ENCODE measurements at regions not wholly inside any gene's neighbourhood (a gene's known extent, or its start where the extent isn't known, plus 50 kb on each side); places are given as distances from the start of the nearest gene placed in this dataset.

GRCh38 chr4:160811956-160812355 is 1351.8 kb downstream of the FSTL5 start:
- H3K9ac ChIP-seq: no peak overlapping the region
- H3K27me3 ChIP-seq (ENCODE audit: control insufficient read depth, insufficient read depth, low read length): no peaks in the 10 kb centered on the region
- no peaks in the 10 kb centered on the region for H3K4me1 ChIP-seq
- TF ChIP-seq CTCF (IDR thresholded peaks at IDR 0.05): no peak
- H3K4me2 ChIP-seq (ENCODE audit: low read length): no peak overlapping the region
- H3K9me3 ChIP-seq (ENCODE audit: control insufficient read depth, low read length): no peaks in the 10 kb centered on the region
- no peak overlapping the region for H3K27ac ChIP-seq
- H2AFZ ChIP-seq: no peak overlapping the region
- H3K79me2 ChIP-seq: no peaks in the 10 kb centered on the region
- no peak overlapping the region for H3K4me3 ChIP-seq (ENCODE audit: low read depth, low read length)
- H3K36me3 ChIP-seq (ENCODE audit: control insufficient read depth, insufficient read depth, low read length): no peaks in the 10 kb centered on the region

GRCh38 chr4:160814726-160815125 is 1349.1 kb downstream of the FSTL5 start:
- Histone ChIP-seq H3K9me3 (ENCODE audit: control insufficient read depth, low read length) (no peaks in the 10 kb centered on the region), H3K9ac (no peak overlapping the region), H3K36me3 (ENCODE audit: control insufficient read depth, insufficient read depth, low read length) (no peaks in the 10 kb centered on the region), H3K4me3 (ENCODE audit: low read depth, low read length) (no peak overlapping the region), H3K4me1 (no peaks in the 10 kb centered on the region), H2AFZ (no peak overlapping the region), H3K4me2 (ENCODE audit: low read length) (no peak overlapping the region), H3K27ac (no peak overlapping the region), H3K79me2 (no peaks in the 10 kb centered on the region), H3K27me3 (ENCODE audit: control insufficient read depth, insufficient read depth, low read length) (no peaks in the 10 kb centered on the region)
- no peak for TF ChIP-seq CTCF (IDR thresholded peaks at IDR 0.05)

GRCh38 chr4:160818571-160818970 is 1345.2 kb downstream of the FSTL5 start:
- H3K4me1 ChIP-seq: no peaks in the 10 kb centered on the region

GRCh38 chr4:160819791-160820190 is 1344.0 kb downstream of the FSTL5 start:
- no peak overlapping the region for H3K9ac ChIP-seq
- H3K27me3 ChIP-seq (ENCODE audit: control insufficient read depth, insufficient read depth, low read length): no peaks in the 10 kb centered on the region
- no peaks in the 10 kb centered on the region for H3K36me3 ChIP-seq (ENCODE audit: control insufficient read depth, insufficient read depth, low read length)
- H3K4me2 ChIP-seq (ENCODE audit: low read length): no peak overlapping the region
- no peak overlapping the region for H2AFZ ChIP-seq
- no peak overlapping the region for H3K4me3 ChIP-seq (ENCODE audit: low read depth, low read length)
- no peak overlapping the region for H3K27ac ChIP-seq
- H3K9me3 ChIP-seq (ENCODE audit: control insufficient read depth, low read length): no peaks in the 10 kb centered on the region
- no peaks in the 10 kb centered on the region for H3K4me1 ChIP-seq
- no peaks in the 10 kb centered on the region for H3K79me2 ChIP-seq
- no peak for TF ChIP-seq CTCF (IDR thresholded peaks at IDR 0.05)

More at GRCh38 chr4:160818571-160818970, 1345.2 kb downstream of the FSTL5 start:
- H3K27me3 ChIP-seq (ENCODE audit: control insufficient read depth, insufficient read depth, low read length): no peaks in the 10 kb centered on the region
- H3K4me3 ChIP-seq (ENCODE audit: low read depth, low read length): no peak overlapping the region
- no peak overlapping the region for H2AFZ ChIP-seq
- no peak overlapping the region for H3K9ac ChIP-seq
- no peak overlapping the region for H3K4me2 ChIP-seq (ENCODE audit: low read length)
- H3K36me3 ChIP-seq (ENCODE audit: control insufficient read depth, insufficient read depth, low read length): no peaks in the 10 kb centered on the region
- TF ChIP-seq CTCF (IDR thresholded peaks at IDR 0.05): no peak
- no peaks in the 10 kb centered on the region for H3K79me2 ChIP-seq
- no peaks in the 10 kb centered on the region for H3K9me3 ChIP-seq (ENCODE audit: control insufficient read depth, low read length)
- H3K27ac ChIP-seq: no peak overlapping the region

- H3K27ac ChIP-seq: no peak overlapping the region
- no peaks in the 10 kb centered on the region for H3K36me3 ChIP-seq (ENCODE audit: control insufficient read depth, insufficient read depth, low read length)
- no peak for TF ChIP-seq CTCF (IDR thresholded peaks at IDR 0.05)
- H3K9me3 ChIP-seq (ENCODE audit: control insufficient read depth, low read length): no peaks in the 10 kb centered on the region
- no peak overlapping the region for H2AFZ ChIP-seq
- no peaks in the 10 kb centered on the region for H3K79me2 ChIP-seq
- no peak overlapping the region for H3K4me2 ChIP-seq (ENCODE audit: low read length)
- H3K4me3 ChIP-seq (ENCODE audit: low read depth, low read length): no peak overlapping the region
- no peaks in the 10 kb centered on the region for H3K27me3 ChIP-seq (ENCODE audit: control insufficient read depth, insufficient read depth, low read length)
- H3K9ac ChIP-seq: no peak overlapping the region
- no peaks in the 10 kb centered on the region for H3K4me1 ChIP-seq
Measured at GRCh38 chr4:160824481-160824880, 1339.3 kb downstream of the FSTL5 start.

Data from parathyroid adenoma (tissue), 2 donors.